Panc1 (cell line): ENCODE measurements at regions not wholly inside any gene's neighbourhood (a gene's known extent, or its start where the extent isn't known, plus 50 kb on each side); places are given as distances from the start of the nearest gene placed in this dataset.
"Not testable (repeated sequence)": the region's sequence is repeated elsewhere in the genome, so short reads cannot be mapped to it uniquely, and the experiment has no call there.

ENCODE experiments used
- ATAC-seq: fragments of 200-7000 bp; cut with Tn5 transposase; 2 replicates; pipeline ENCODE4 v1.9.1; 2020; ENCODE audit warnings: mild to moderate bottlenecking, moderate library complexity
- BruUV-seq: library from RNA; stranded (reverse); fragments of 400-500 nt; replicated peaks from 2 replicates; lab custom pipeline; 2021; lab: Mats Ljungman, UMichigan
- CTCF ChIA-PET: fragments of 300-600 bp; sonication (Branson Sonifier 250); formaldehyde crosslinking; loops from one replicate; lab custom pipeline; 2022; ENCODE audit warnings: antibody characterized with exemption; lab: Charles Lee
- POLR2A ChIA-PET: fragments of 300-600 bp; sonication (Branson Sonifier 250); formaldehyde crosslinking; loops from one replicate; lab custom pipeline; 2022; ENCODE audit warnings: antibody characterized with exemption; lab: Charles Lee
- DNase-seq: peaks from one replicate; pipeline ENCODE4 v3.0.0-alpha.2; 2010; ENCODE audit warnings: low read depth, low spot score
- H3K27ac ChIP-seq: 2 replicates; pipeline ENCODE4 v1.5.1; 2011; ENCODE audit warnings: mild to moderate bottlenecking, low read length, inconsistent platforms
- H3K27me3 ChIP-seq: fragments of 200-500 bp; sonication (Bioruptor generic); 2 replicates; pipeline ENCODE4 v1.6.0; 2014; ENCODE audit warnings: low read length, inconsistent platforms; ENCODE audit not compliant: control insufficient read depth, insufficient read depth
- H3K36me3 ChIP-seq: fragments of 200-500 bp; sonication (Bioruptor generic); 2 replicates; pipeline ENCODE4 v1.5.1; 2014; ENCODE audit warnings: inconsistent platforms, mild to moderate bottlenecking, low read length, moderate library complexity; ENCODE audit not compliant: control insufficient read depth, insufficient read depth
- H3K4me1 ChIP-seq: 2 replicates; pipeline ENCODE4 v1.5.1; 2011; ENCODE audit warnings: inconsistent platforms, mild to moderate bottlenecking, low read length, moderate library complexity; ENCODE audit not compliant: control insufficient read depth, insufficient read depth
- H3K4me3 ChIP-seq, 2 experiments: 2 replicates each; pipeline ENCODE4 v1.5.1; 2011 to 2012; ENCODE audit warnings: low read depth in 2 of 2, low read length in 2 of 2, mild to moderate bottlenecking in 2 of 2, inconsistent platforms in 1 of 2, moderate library complexity in 1 of 2
- H3K9me3 ChIP-seq: fragments of 200-500 bp; sonication (Bioruptor generic); 2 replicates; pipeline ENCODE4 v1.5.1; 2014; ENCODE audit warnings: low read depth, mild to moderate bottlenecking, inconsistent platforms, low read length, moderate library complexity; ENCODE audit not compliant: control insufficient read depth, insufficient read depth
- in situ Hi-C: cut with HindIII; loops from 2 replicates; pipeline ENCODE4 v1.10.0; 2016; ENCODE audit warnings: low sequenced_read_pairs, low pct_unique_long_range_greater_than_20kb
- intact Hi-C: fragments of 100-400 bp; cut with micrococcal nuclease; formaldehyde crosslinking; loops from one replicate; pipeline ENCODE4 v1.10.0; 2022; ENCODE audit not compliant: unreplicated experiment

GRCh38 chr9:63333083-63333482, 1951.9 kb downstream of the FOXD4L5 start:
- ATAC-seq, CTCF ChIA-PET, H3K27me3 ChIP-seq, H3K27ac ChIP-seq, DNase-seq, H3K9me3 ChIP-seq, POLR2A ChIA-PET, H3K36me3 ChIP-seq, H3K4me3 ChIP-seq, in situ Hi-C loops, BruUV-seq, intact Hi-C loops, H3K4me1 ChIP-seq: not testable (repeated sequence)

- H3K9me3 ChIP-seq, H3K36me3 ChIP-seq, DNase-seq, BruUV-seq, CTCF ChIA-PET, intact Hi-C loops, POLR2A ChIA-PET, in situ Hi-C loops, H3K27ac ChIP-seq, ATAC-seq, H3K4me1 ChIP-seq, H3K27me3 ChIP-seq, H3K4me3 ChIP-seq: not testable (repeated sequence)
Observed at GRCh38 chr9:63328313-63328712, 1956.7 kb downstream of the FOXD4L5 start.

- H3K4me3 ChIP-seq, intact Hi-C loops, CTCF ChIA-PET, H3K27me3 ChIP-seq, H3K4me1 ChIP-seq, H3K36me3 ChIP-seq, BruUV-seq, H3K9me3 ChIP-seq, in situ Hi-C loops, ATAC-seq, H3K27ac ChIP-seq, DNase-seq, POLR2A ChIA-PET: not testable (repeated sequence)
Observed at GRCh38 chr9:63327211-63327610, 1957.8 kb downstream of the FOXD4L5 start.

GRCh38 chr9:63326665-63327064, 1958.3 kb downstream of the FOXD4L5 start:
- H3K27me3 ChIP-seq, DNase-seq, H3K9me3 ChIP-seq, H3K27ac ChIP-seq, H3K4me1 ChIP-seq, ATAC-seq, POLR2A ChIA-PET, H3K36me3 ChIP-seq, H3K4me3 ChIP-seq, BruUV-seq, CTCF ChIA-PET, in situ Hi-C loops, intact Hi-C loops: not testable (repeated sequence)

GRCh38 chr9:63325696-63326095, 1959.3 kb downstream of the FOXD4L5 start:
- in situ Hi-C loops, H3K36me3 ChIP-seq, CTCF ChIA-PET, H3K27ac ChIP-seq, H3K27me3 ChIP-seq, H3K9me3 ChIP-seq, H3K4me1 ChIP-seq, H3K4me3 ChIP-seq, ATAC-seq, POLR2A ChIA-PET, DNase-seq, BruUV-seq, intact Hi-C loops: not testable (repeated sequence)

- H3K27me3 ChIP-seq, POLR2A ChIA-PET, intact Hi-C loops, H3K4me3 ChIP-seq, H3K36me3 ChIP-seq, DNase-seq, H3K27ac ChIP-seq, H3K4me1 ChIP-seq, ATAC-seq, H3K9me3 ChIP-seq, in situ Hi-C loops, CTCF ChIA-PET, BruUV-seq: not testable (repeated sequence)
Observed at GRCh38 chr9:63318093-63318492, 1966.9 kb downstream of the FOXD4L5 start.

- H3K27ac ChIP-seq, H3K36me3 ChIP-seq, H3K27me3 ChIP-seq, ATAC-seq, intact Hi-C loops, POLR2A ChIA-PET, BruUV-seq, CTCF ChIA-PET, H3K4me3 ChIP-seq, in situ Hi-C loops, DNase-seq, H3K9me3 ChIP-seq, H3K4me1 ChIP-seq: not testable (repeated sequence)
Observed at GRCh38 chr9:63315387-63315786, 1969.6 kb downstream of the FOXD4L5 start.

- H3K4me1 ChIP-seq, intact Hi-C loops, H3K9me3 ChIP-seq, H3K27ac ChIP-seq, H3K36me3 ChIP-seq, DNase-seq, ATAC-seq, CTCF ChIA-PET, POLR2A ChIA-PET, BruUV-seq, H3K27me3 ChIP-seq, H3K4me3 ChIP-seq, in situ Hi-C loops: not testable (repeated sequence)
Observed at GRCh38 chr9:63296848-63297247, 1988.2 kb downstream of the FOXD4L5 start.
